Tibial artery (tissue), 4 donors: ENCODE measurements at regions not wholly inside any gene's neighbourhood (a gene's known extent, or its start where the extent isn't known, plus 50 kb on each side); places are given as distances from the start of the nearest gene placed in this dataset.

Experiments used
- DNase-seq, 2 donors: peaks; one replicate each; pipeline ENCODE4 v3.0.0-alpha.2; 2019
- H3K27ac ChIP-seq, 2 donors: fragments of 200-600 bp; sonication (generic) in 1 of 2; 1 replicate in 1 of 2; 2 replicates in 1 of 2; pipeline ENCODE4 v1.5.1; 2018 to 2019; ENCODE audit warnings: mild to moderate bottlenecking in 1 of 2
- H3K27me3 ChIP-seq, 2 donors: fragments of 200-600 bp; sonication (generic) in 1 of 2; one replicate each; pipeline versions ENCODE4 v1.5.1 to v1.6.0; 2016 to 2019
- H3K36me3 ChIP-seq, 3 donors: fragments of 200-600 bp; sonication (generic) in 2 of 3; one replicate each; pipeline ENCODE4 v1.5.1; 2016 to 2019; ENCODE audit warnings: mild to moderate bottlenecking in 2 of 3
- H3K4me1 ChIP-seq, 4 donors: fragments of 200-600 bp; sonication (generic) in 2 of 4; 1 replicate in 3 of 4; 2 replicates in 1 of 4; pipeline ENCODE4 v1.5.1; 2016 to 2019
- H3K4me3 ChIP-seq, 2 donors: fragments of 200-600 bp; sonication (generic) in 1 of 2; 1 replicate in 1 of 2; 2 replicates in 1 of 2; pipeline ENCODE4 v1.5.1; 2018 to 2019; ENCODE audit warnings: mild to moderate bottlenecking in 2 of 2
- H3K9me3 ChIP-seq, 3 donors: fragments of 200-600 bp; sonication (generic) in 1 of 3; one replicate each; pipeline ENCODE4 v1.5.1; 2016 to 2019
- intact Hi-C: fragments of 100-400 bp; cut with DNase I; formaldehyde crosslinking; loops from one replicate; pipeline ENCODE4 v1.15.0; 2023; ENCODE audit warnings: low total_unique reads
- TF ChIP-seq, protein P1 (sequence below), 2 experiments: fragments of 200-600 bp in 1 of 2; fragments of 450-650 bp in 1 of 2; IDR thresholded peaks; one replicate each; pipeline ENCODE4 v1.5.1; 2017 to 2019; ENCODE audit warnings: antibody characterized with exemption in 2 of 2, mild to moderate bottlenecking in 1 of 2, moderate library complexity in 1 of 2

DNA sequence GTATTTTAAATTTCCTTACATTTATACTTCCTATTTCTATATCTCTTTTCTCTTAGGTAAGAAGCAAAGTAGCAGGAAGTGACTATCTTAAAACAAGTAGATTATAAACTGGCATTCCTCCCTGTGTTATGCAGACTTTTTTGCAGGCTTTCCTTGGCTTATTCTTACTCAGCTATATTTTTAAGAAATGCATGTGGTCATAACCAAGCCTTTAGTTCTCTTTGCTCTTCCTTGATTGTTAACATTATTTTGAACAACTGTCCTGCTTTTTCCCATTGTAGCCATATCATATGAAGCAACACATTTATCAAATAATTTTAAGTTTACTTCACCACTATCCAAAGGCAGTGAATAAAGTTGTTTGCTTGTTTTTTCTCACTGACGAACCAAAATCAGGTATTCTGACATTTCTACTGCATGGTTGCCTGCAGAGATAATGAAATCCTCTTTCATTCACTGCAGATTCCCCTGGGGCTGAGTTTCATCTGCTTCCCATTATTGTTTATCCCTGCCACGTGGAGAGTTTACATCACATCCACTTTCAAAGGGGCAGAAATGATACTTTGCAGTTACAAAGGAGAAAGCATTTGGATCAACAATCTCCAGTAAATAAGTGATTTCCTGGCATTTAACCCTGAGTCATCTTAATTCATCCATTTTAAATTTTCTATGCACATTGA is 389.9 kb upstream of the SEMA3C start:
- H3K36me3 ChIP-seq = no peaks in the 10 kb centered on the region
- no peak for DNase-seq
- intact Hi-C loops = no loop called here
- TF ChIP-seq, protein P1, sequence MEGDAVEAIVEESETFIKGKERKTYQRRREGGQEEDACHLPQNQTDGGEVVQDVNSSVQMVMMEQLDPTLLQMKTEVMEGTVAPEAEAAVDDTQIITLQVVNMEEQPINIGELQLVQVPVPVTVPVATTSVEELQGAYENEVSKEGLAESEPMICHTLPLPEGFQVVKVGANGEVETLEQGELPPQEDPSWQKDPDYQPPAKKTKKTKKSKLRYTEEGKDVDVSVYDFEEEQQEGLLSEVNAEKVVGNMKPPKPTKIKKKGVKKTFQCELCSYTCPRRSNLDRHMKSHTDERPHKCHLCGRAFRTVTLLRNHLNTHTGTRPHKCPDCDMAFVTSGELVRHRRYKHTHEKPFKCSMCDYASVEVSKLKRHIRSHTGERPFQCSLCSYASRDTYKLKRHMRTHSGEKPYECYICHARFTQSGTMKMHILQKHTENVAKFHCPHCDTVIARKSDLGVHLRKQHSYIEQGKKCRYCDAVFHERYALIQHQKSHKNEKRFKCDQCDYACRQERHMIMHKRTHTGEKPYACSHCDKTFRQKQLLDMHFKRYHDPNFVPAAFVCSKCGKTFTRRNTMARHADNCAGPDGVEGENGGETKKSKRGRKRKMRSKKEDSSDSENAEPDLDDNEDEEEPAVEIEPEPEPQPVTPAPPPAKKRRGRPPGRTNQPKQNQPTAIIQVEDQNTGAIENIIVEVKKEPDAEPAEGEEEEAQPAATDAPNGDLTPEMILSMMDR (IDR thresholded peaks at IDR 0.05) = no peak
- H3K9me3 ChIP-seq = no peaks in the 10 kb centered on the region
- no peaks in the 10 kb centered on the region for H3K27me3 ChIP-seq
- H3K4me3 ChIP-seq = no peak overlapping the region
- no peak overlapping the region for H3K27ac ChIP-seq
- H3K4me1 ChIP-seq = no peaks in the 10 kb centered on the region

DNA sequence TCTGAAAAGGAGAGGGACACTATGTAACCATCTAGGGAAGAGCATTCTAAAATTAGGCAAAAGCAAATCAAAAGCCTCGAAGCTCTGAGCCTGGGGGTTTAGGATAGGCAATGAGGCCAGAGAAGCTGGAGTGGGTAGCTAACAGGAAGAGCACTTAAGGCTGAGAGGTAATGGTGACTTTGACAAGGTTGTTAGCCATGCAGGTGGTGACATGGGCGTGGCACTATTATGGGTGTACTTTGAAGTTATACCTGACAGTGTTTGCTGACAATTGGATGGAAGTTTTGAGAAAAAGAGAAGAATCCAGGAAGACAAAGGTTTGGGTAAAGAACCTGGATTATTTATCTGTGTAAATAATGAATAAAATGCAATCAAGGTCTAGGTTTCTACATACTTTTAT is 383.0 kb upstream of the SEMA3C start:
- TF ChIP-seq, protein P1 (IDR thresholded peaks at IDR 0.05) = no peak
- intact Hi-C loops = no loop called here
- no peaks in the 10 kb centered on the region for H3K9me3 ChIP-seq
- no peaks in the 10 kb centered on the region for H3K27me3 ChIP-seq
- H3K4me3 ChIP-seq = no peak overlapping the region
- no peaks in the 10 kb centered on the region for H3K36me3 ChIP-seq
- DNase-seq = no peak
- peaks cover 0 to 9% (median 0%) of the 10 kb centered on the region in 4 donors for H3K4me1 ChIP-seq
- no peak overlapping the region for H3K27ac ChIP-seq

DNA sequence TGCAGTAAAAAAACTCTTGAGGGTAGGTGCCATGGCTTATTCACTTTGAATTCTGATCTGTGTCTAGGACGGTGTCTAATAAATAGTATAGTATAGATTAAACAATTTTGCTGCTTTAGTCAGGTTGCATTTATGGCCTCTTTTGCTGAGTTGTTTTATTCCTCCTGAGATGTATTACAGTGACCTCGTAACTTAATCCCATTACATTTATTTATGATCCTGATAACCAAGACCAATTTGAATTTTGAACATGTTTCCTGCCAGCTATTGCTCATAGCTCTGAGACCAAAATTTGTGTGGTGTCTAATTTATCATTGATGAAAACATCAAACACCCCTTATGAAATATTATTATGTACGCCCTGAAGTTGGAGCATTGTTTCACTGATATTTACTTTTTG is 381.9 kb upstream of the SEMA3C start:
- no peaks in the 10 kb centered on the region for H3K27me3 ChIP-seq
- peaks cover 0 to 9% (median 0%) of the 10 kb centered on the region in 4 donors for H3K4me1 ChIP-seq
- TF ChIP-seq, protein P1 (IDR thresholded peaks at IDR 0.05) = no peak
- no peaks in the 10 kb centered on the region for H3K36me3 ChIP-seq
- H3K27ac ChIP-seq = no peak overlapping the region
- intact Hi-C loops = no loop called here
- H3K4me3 ChIP-seq = no peak overlapping the region
- no peak for DNase-seq
- H3K9me3 ChIP-seq = no peaks in the 10 kb centered on the region

DNA sequence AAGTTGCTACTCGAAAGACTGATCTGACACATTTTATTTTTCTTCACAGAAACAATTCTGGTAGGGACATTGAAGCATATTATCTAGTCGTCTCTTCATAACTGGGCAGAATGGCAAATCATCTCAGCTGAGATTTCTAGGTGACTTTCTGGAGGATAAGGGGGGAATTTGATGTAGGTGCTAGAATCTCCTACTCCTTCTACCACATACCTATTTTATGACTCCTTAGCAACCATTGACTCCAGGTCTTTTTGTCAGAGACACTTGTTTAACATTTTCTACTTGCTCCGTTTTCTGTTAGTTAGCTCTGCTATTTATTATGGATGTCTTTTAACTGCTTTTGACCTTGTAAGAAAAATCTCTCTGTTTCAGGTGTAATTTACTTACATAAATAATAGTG is 380.9 kb upstream of the SEMA3C start:
- Histone ChIP-seq H3K4me3 (no peak overlapping the region), H3K9me3 (no peaks in the 10 kb centered on the region), H3K36me3 (no peaks in the 10 kb centered on the region), H3K4me1 (peaks cover 0 to 9% (median 0%) of the 10 kb centered on the region in 4 donors), H3K27ac (no peak overlapping the region), H3K27me3 (no peaks in the 10 kb centered on the region)
- DNase-seq = no peak
- intact Hi-C loops = no loop called here
- TF ChIP-seq, protein P1 (IDR thresholded peaks at IDR 0.05) = no peak

DNA sequence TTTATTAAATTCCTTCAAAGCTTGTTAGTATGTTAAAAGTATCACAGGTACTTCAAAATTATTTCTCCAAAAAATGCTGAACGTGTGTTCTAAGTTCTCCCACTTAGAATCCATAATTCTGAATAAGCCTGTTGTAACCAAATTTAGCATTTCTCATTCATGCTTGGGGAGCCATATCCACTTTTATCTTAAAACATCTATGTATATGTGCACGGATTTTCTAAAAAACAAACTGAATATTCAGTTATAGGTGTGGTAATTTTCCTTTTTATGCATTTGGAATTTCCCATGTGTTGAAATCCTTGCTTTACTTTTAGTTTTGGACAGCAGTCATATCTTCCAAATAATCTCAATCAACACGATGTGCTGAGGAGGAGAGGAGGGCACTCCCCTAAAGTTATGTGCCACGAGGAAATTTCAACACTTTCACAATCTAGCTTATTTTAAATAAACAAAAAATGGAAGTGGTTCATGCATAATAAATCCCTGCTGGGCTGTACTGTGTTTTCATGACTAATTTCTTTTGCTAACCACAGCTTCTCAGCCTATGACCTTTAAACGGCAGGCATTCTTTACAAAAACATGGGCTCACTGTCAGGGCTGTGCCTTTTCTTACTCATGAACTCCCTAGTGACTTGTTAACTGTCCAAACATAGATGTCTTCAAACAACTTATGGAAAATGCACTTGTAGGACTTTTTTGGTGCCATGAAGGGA is 380.3 kb upstream of the SEMA3C start:
- TF ChIP-seq, protein P1 (IDR thresholded peaks at IDR 0.05) = no peak
- Histone ChIP-seq H3K4me1 (peaks cover 0 to 9% (median 0%) of the 10 kb centered on the region in 4 donors), H3K4me3 (no peak overlapping the region), H3K27ac (no peak overlapping the region), H3K27me3 (no peaks in the 10 kb centered on the region), H3K36me3 (no peaks in the 10 kb centered on the region), H3K9me3 (no peaks in the 10 kb centered on the region)
- intact Hi-C loops = no loop called here
- peak in 1 of 2 donors; percentile 24 for DNase-seq
